HG03565 (cell line): ENCODE measurements at regions not wholly inside any gene's neighbourhood (a gene's known extent, or its start where the extent isn't known, plus 50 kb on each side); places are given as distances from the start of the nearest gene placed in this dataset.

Source experiments
- ATAC-seq: cut with Tn5 transposase; IDR thresholded peaks from one replicate; pipeline ENCODE4 v1.9.1; 2021; ENCODE audit warnings: mild to moderate bottlenecking, moderate library complexity; ENCODE audit not compliant: unreplicated experiment

GRCh38 chr12:28601570-28602058, 411.4 kb downstream of the CCDC91 start:
- ATAC-seq, result no peak

- no peak for ATAC-seq
Measured at GRCh38 chr12:28602786-28603185, 412.5 kb downstream of the CCDC91 start.

GRCh38 chr12:28603239-28603638, 413.0 kb downstream of the CCDC91 start:
- ATAC-seq, result no peak

- no peak for ATAC-seq
Measured at GRCh38 chr12:28603801-28604200, 413.5 kb downstream of the CCDC91 start.

GRCh38 chr12:28604240-28604639, 414.0 kb downstream of the CCDC91 start:
- no peak for ATAC-seq

DNA sequence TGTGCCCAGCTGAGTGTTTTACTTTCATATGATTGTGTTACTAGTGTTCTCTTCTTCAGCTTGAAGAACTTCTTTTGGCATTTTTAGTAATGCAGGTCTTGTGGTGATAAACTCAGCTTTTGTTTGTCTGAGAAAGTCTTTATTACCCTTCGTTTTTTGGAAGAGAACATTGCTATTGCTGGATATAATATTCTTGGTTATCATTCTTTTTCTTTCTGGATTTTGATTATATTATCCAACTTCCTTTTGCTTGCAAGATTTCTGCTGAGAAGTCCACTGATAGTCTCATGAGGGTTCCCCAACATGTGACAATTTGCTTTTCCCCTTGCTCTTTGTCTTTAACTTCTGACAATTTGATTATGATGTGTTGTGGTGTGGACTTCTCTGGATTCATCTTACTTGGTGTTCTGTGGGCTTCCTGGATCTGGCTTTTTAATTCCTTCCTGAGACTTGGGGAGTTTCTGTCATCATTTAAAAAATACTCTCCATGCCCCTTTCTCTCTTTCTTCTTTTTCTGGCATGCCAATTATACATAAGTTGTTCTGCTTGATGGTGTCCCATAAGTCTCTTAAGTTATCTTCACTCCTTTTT, 416.8 kb downstream of the CCDC91 start:
- no peak for ATAC-seq

DNA sequence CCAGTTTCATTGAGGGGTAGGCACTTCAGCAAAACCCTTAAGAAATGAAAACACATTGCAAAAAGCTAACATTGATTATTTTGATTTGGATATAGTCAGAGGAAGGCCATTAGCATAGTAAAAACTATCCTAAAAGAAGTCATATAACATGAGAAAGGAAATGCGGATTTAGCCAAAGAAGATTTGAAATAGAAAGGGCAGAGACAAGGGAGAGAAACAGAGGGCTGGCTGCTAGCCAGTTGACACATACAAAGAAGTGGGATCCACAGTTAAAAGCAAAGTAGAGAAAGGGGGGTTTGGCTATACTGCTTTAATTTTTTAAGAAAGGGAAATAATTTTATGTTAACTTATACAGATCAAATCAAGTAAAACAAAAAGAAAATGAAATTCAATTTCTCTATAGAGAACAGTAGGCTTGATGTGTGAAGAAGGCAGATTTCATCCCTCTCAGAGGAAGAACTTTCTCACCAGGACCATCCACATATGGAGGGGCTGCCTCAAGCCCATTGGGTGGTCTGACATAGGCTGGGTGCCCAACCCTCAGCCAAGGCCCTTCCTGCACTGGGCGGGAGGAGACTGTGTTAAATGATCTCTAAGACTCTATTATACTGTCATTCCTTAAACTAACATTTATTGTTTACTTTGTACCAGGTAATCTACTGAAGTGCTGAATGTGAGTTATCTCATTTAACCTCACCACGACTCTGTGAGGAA, 420.3 kb downstream of the CCDC91 start:
- ATAC-seq, result no peak

DNA sequence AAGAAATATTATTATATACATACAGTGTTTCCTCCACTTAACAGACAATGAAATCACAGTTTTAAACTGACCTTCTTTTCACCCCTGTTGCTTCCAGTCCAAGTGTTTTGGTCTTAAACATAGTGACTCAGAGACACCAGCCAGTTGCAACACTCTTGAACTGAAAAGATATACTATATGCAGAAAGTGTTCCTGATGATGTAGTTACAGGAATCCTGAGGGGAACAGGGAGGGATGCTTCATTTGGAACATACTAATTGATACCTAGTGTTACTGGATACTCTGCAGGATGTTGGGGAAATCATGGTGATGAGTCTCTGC, 420.8 kb downstream of the CCDC91 start:
- no peak for ATAC-seq

DNA sequence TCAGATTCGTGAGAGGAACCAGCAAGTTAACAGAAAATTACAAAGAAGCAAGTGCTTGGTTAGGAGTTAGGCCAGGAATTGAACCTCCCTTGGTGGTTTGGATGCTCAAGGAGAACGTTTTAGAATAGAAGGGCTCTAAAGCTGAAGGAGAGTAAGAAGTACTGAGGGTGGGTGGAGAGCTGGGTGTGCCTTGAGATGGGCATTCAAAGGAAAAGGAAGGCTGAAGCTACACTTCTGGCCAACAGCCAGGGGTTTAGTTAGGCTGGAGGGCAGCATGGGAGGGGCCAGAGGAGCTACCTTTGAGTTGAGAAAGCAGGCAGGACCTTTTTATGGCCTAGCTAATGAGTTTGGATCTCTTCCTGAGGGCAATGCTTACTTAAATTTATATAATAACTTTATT, 421.2 kb downstream of the CCDC91 start:
- ATAC-seq, result no peak

GRCh38 chr12:28618171-28618570, 427.9 kb downstream of the CCDC91 start:
- no peak for ATAC-seq

GRCh38 chr12:28618772-28619171, 428.5 kb downstream of the CCDC91 start:
- ATAC-seq, result no peak

DNA sequence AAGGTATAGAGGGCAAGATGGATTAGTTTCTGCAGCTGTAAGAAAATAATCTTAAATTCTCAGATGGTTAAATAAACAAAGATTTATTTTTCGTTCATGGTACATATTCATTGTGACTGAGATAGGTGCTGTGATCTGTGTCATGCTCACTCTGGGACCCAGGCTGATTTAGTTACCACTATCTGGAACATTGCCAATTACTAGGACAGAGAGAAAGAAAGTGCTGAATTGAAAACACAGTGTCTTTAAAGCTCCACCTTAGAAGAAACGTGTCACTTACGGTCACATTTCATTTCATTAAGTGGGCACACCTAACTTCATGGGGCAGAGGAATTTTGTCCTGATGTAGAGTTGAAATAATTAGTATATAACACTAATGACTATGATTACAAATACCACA, 430.0 kb downstream of the CCDC91 start:
- no peak for ATAC-seq

DNA sequence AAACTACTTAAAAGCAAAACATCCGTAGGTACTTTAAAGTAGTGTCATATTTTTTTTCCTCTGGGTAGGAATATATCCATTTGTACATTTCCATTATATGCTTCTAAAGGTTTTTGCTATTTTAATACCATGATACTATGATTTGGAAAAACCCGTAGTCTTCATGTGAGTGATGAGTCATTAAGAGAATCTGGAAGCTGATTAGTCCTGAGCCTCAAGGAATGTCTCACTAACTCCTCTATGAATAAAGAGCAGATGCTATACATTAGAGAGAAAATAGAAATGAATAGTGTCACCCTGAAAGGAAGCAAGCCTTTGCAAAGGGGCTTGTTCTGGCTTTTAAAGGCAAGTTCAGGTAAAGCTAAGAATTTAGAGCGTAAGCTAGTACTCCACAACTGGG, 432.1 kb downstream of the CCDC91 start:
- no peak for ATAC-seq

DNA sequence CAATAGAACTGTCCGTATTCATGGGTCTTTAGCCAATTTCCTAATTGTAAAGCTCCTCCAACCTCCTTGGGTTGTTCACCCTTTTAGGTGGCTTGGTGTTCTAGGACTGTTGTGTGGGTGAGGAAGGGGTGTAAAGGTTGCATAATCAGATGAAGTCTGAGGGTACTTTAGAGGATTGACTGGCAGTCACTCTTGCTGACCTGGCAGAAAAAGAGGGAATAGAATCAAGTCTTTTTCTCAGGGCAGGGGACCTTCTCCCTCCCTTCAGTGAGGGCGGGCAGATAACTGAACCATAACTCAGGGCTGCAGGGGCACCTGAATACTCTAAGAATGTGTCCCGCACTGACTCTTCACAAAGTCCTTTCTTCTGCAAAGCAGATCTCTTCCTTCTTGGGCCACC, 436.2 kb downstream of the CCDC91 start:
- no peak for ATAC-seq

- ATAC-seq, result no peak
Measured at GRCh38 chr12:28629691-28630090, 439.4 kb downstream of the CCDC91 start.

GRCh38 chr12:28631831-28632230, 441.6 kb downstream of the CCDC91 start:
- ATAC-seq, result no peak

- no peak for ATAC-seq
Measured at GRCh38 chr12:28640519-28640918, 450.3 kb downstream of the CCDC91 start.

DNA sequence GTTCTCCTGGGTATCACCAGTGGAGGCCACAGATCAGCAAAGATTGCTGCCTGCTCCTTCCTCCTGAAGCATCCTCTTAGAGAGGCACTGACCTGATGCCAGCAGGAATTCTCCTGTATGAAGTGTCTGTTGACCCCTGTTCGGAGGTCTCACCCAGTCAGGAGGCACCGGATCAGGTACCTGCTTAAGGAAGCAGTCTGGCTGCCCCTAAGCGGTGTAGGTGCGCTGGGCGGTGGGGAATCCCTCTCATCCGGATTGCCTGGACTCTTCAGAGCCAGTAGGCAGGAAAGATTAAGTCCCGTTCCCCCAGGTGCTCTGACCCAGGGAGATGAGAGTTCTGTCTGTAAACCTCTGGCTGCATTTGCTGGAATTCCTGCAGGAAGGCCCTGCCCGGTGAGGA, 455.2 kb downstream of the CCDC91 start:
- no peak for ATAC-seq

DNA sequence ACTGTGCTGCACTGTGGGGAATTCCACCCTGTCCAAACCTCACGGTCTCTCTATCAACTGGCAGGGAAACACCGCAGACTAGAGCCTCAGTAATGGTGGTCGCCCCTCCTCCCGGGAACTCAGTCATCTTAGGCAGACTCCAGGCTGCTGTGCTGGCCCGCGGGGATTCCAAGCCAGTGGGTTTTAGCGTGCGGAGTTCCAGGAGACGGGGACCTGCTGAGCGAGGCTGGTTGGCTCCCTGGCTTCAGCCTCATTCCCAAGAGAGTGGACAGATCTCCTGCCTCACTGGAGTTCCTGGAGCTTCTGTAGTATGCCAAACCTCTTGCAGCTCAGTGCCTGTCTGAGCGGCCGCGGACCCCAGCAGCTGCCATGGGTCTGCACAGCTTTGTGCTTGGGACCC, 455.6 kb downstream of the CCDC91 start:
- ATAC-seq, result no peak

GRCh38 chr12:28650906-28651305, 460.6 kb downstream of the CCDC91 start:
- ATAC-seq, result no peak

GRCh38 chr12:28652239-28652638, 462.0 kb downstream of the CCDC91 start:
- ATAC-seq, result no peak

DNA sequence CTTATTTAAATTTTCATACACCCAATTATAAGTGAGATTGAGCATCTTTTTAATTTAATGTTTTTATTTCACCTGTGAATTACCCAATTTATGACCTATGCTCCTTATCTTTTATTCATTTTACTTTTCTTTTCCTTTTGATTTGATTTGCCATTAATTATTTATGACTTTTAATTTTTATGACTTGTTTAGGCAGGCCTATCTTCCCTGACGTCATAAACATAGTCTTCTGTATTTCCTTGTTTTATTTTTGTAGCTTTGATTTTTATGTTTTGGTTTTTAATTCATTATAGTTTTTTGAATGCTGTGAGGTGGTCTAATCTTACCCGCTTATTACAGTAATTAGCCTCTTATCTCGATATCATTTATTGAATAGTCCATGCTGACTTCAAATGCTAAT, 467.1 kb upstream of the FAR2 start:
- no peak for ATAC-seq

DNA sequence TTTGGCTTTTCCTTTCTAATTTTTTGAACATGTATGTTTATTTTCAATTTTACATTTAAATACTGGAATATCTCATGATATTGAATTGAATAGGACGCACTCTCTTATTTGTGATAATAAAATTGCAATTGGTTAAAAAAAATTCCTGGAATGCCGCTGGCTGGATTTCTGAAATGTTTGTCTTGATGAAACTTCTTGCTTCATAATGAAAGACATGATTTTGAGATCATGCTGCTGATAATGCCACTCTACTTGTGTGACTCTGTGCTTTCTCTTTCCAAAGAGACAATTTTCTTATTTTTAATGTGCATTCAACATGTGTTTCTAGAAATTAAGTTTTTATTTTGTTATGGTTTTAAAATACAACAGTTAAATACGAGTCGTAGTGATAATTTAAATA, 465.7 kb upstream of the FAR2 start:
- no peak for ATAC-seq
